Naive thymus-derived CD8-positive, alpha-beta T cell (primary cell): ENCODE measurements at regions not wholly inside any gene's neighbourhood (a gene's known extent, or its start where the extent isn't known, plus 50 kb on each side); places are given as distances from the start of the nearest gene placed in this dataset.
A peak's percentile ranks its signal among the peaks of the same experiment; 100 is the strongest.
"Not testable (repeated sequence)": the region's sequence is repeated elsewhere in the genome, so short reads cannot be mapped to it uniquely, and the experiment has no call there.

Experiments
- ATAC-seq, 2 donors: fragments of 150-1000 bp; cut with Tn5 transposase in 1 of 2; sonication (Bioruptor Pico), chemical (Tn5 transposase) in 1 of 2; 1 replicate in 1 of 2; 2 replicates in 1 of 2; pipeline ENCODE4 v1.10.0; 2021; ENCODE audit warnings: mild to moderate bottlenecking in 2 of 2, moderate library complexity in 2 of 2
- POLR2A ChIA-PET: fragments of 350-600 bp; sonication (Branson Sonifier 250); formaldehyde crosslinking; loops from one replicate; lab custom pipeline; 2021; ENCODE audit warnings: antibody characterized with exemption; lab: Charles Lee
- DNase-seq, 10 donors: peaks; one replicate each; pipeline versions ENCODE4 v3.0.0 to v3.0.0-alpha.2; 2020 to 2022
- H3K27ac Mint-ChIP-seq, 10 donors: one replicate each; pipeline ENCODE4 v1.8.0; 2020 to 2022; ENCODE audit warnings: mild to moderate bottlenecking in 10 of 10, mixed read lengths in 10 of 10, moderate library complexity in 4 of 10, inconsistent platforms in 1 of 10
- H3K27me3 Mint-ChIP-seq, 5 donors: one replicate each; pipeline ENCODE4 v1.8.0; 2021 to 2022; ENCODE audit warnings: mixed read lengths in 5 of 5
- H3K36me3 Mint-ChIP-seq, 3 donors: one replicate each; pipeline ENCODE4 v1.8.0; 2020 to 2022; ENCODE audit warnings: mixed read lengths in 3 of 3, mild to moderate bottlenecking in 2 of 3, inconsistent platforms in 1 of 3
- H3K4me1 Mint-ChIP-seq, 4 donors: one replicate each; pipeline ENCODE4 v1.8.0; 2021 to 2022; ENCODE audit warnings: mixed read lengths in 4 of 4
- H3K4me3 Mint-ChIP-seq, 10 donors: one replicate each; pipeline ENCODE4 v1.8.0; 2020 to 2022; ENCODE audit warnings: mild to moderate bottlenecking in 10 of 10, mixed read lengths in 10 of 10, moderate library complexity in 6 of 10, inconsistent platforms in 1 of 10
- H3K9me3 Mint-ChIP-seq, 9 donors: one replicate each; pipeline ENCODE4 v1.8.0; 2020 to 2022; ENCODE audit warnings: mixed read lengths in 9 of 9, mild to moderate bottlenecking in 3 of 9, inconsistent platforms in 1 of 9, moderate library complexity in 1 of 9

GRCh38 chr1:30572192-30572591 lies 151.2 kb downstream of the MATN1 start:
- no peak for ATAC-seq
- Mint-ChIP-seq H3K27me3 (peaks cover 1 to 38% (median 24%) of the 10 kb centered on the region in 5 donors), H3K4me1 (no peaks in the 10 kb centered on the region), H3K4me3 (no peak overlapping the region), H3K36me3 (peaks cover 0 to 2% (median 0%) of the 10 kb centered on the region in 3 donors), H3K9me3 (peaks cover 0 to 4% (median 0%) of the 10 kb centered on the region in 9 donors), H3K27ac (no peak overlapping the region)
- no peak for DNase-seq
- POLR2A ChIA-PET: no interaction called here

- H3K9me3 Mint-ChIP-seq: peaks cover 0 to 4% (median 0%) of the 10 kb centered on the region in 9 donors
- POLR2A ChIA-PET: no interaction called here
- H3K4me3 Mint-ChIP-seq: no peak overlapping the region
- H3K36me3 Mint-ChIP-seq: peaks cover 0 to 3% (median 0%) of the 10 kb centered on the region in 3 donors
- DNase-seq (no peak), ATAC-seq (no peak)
- peaks cover 1 to 38% (median 24%) of the 10 kb centered on the region in 5 donors for H3K27me3 Mint-ChIP-seq
- H3K4me1 Mint-ChIP-seq: no peaks in the 10 kb centered on the region
- H3K27ac Mint-ChIP-seq: no peak overlapping the region
Observed at GRCh38 chr1:30571380-30571779, 152.0 kb downstream of the MATN1 start.

- no peak overlapping the region for H3K4me3 Mint-ChIP-seq
- POLR2A ChIA-PET: no interaction called here
- no peaks in the 10 kb centered on the region for H3K4me1 Mint-ChIP-seq
- peaks cover 0 to 12% (median 3%) of the 10 kb centered on the region in 3 donors for H3K36me3 Mint-ChIP-seq
- H3K27ac Mint-ChIP-seq: no peak overlapping the region
- DNase-seq: no peak
- no peak for ATAC-seq
- H3K9me3 Mint-ChIP-seq: peaks cover 0 to 18% (median 7%) of the 10 kb centered on the region in 9 donors
- H3K27me3 Mint-ChIP-seq: peaks cover 4 to 38% (median 25%) of the 10 kb centered on the region in 5 donors
Observed at GRCh38 chr1:30569384-30569783, 154.0 kb downstream of the MATN1 start.

- POLR2A ChIA-PET: no interaction called here
- no peaks in the 10 kb centered on the region for H3K4me1 Mint-ChIP-seq
- peaks cover 2 to 8% (median 4%) of the 10 kb centered on the region in 5 donors for H3K27me3 Mint-ChIP-seq
- no peak overlapping the region for H3K4me3 Mint-ChIP-seq
- peaks cover 0 to 41% (median 11%) of the 10 kb centered on the region in 3 donors for H3K36me3 Mint-ChIP-seq
- no peak for ATAC-seq
- H3K27ac Mint-ChIP-seq: no peak overlapping the region
- no peak for DNase-seq
- H3K9me3 Mint-ChIP-seq: peaks cover 17 to 79% (median 45%) of the 10 kb centered on the region in 9 donors
Observed at GRCh38 chr1:30562559-30562958, 160.8 kb downstream of the MATN1 start.

GRCh38 chr1:30551603-30552002 lies 171.8 kb downstream of the MATN1 start:
- Mint-ChIP-seq H3K9me3 (peaks cover 0 to 7% (median 4%) of the 10 kb centered on the region in 9 donors), H3K4me3 (no peak overlapping the region), H3K4me1 (no peaks in the 10 kb centered on the region), H3K36me3 (peaks cover 0 to 6% (median 2%) of the 10 kb centered on the region in 3 donors), H3K27ac (no peak overlapping the region), H3K27me3 (peaks cover 15 to 34% (median 30%) of the 10 kb centered on the region in 5 donors)
- POLR2A ChIA-PET: no interaction called here
- no peak for ATAC-seq
- DNase-seq: peak in 1 of 10 donors; percentile 10

- POLR2A ChIA-PET: no interaction called here
- peaks cover 13 to 34% (median 25%) of the 10 kb centered on the region in 5 donors for H3K27me3 Mint-ChIP-seq
- H3K4me3 Mint-ChIP-seq: no peak overlapping the region
- peaks cover 0 to 6% (median 0%) of the 10 kb centered on the region in 9 donors for H3K9me3 Mint-ChIP-seq
- no peaks in the 10 kb centered on the region for H3K4me1 Mint-ChIP-seq
- ATAC-seq (no peak), DNase-seq (peak in 1 of 10 donors; percentile 14)
- H3K27ac Mint-ChIP-seq: no peak overlapping the region
- H3K36me3 Mint-ChIP-seq: no peaks in the 10 kb centered on the region
Observed at GRCh38 chr1:30550365-30551220, 172.8 kb downstream of the MATN1 start.

- peaks cover 8 to 29% (median 22%) of the 10 kb centered on the region in 5 donors for H3K27me3 Mint-ChIP-seq
- DNase-seq, H3K36me3 Mint-ChIP-seq, H3K4me1 Mint-ChIP-seq, H3K27ac Mint-ChIP-seq, H3K4me3 Mint-ChIP-seq, ATAC-seq, H3K9me3 Mint-ChIP-seq, POLR2A ChIA-PET: not testable (repeated sequence)
Observed at GRCh38 chr1:30549872-30550271, 173.5 kb downstream of the MATN1 start.

GRCh38 chr1:30548294-30548693 lies 175.1 kb downstream of the MATN1 start:
- no peak overlapping the region for H3K27ac Mint-ChIP-seq
- ATAC-seq: no peak

GRCh38 chr1:30547326-30547725 lies 176.1 kb downstream of the MATN1 start:
- POLR2A ChIA-PET, H3K4me3 Mint-ChIP-seq, H3K4me1 Mint-ChIP-seq, DNase-seq, H3K27ac Mint-ChIP-seq, H3K9me3 Mint-ChIP-seq, ATAC-seq, H3K36me3 Mint-ChIP-seq: not testable (repeated sequence)
- peaks cover 5 to 20% (median 13%) of the 10 kb centered on the region in 5 donors for H3K27me3 Mint-ChIP-seq

More at GRCh38 chr1:30548294-30548693, 175.1 kb downstream of the MATN1 start:
- no peak for DNase-seq
- peaks cover 0 to 6% (median 0%) of the 10 kb centered on the region in 9 donors for H3K9me3 Mint-ChIP-seq
- H3K27me3 Mint-ChIP-seq: peaks cover 4 to 25% (median 17%) of the 10 kb centered on the region in 5 donors
- POLR2A ChIA-PET: no interaction called here
- H3K36me3 Mint-ChIP-seq: no peaks in the 10 kb centered on the region
- no peak overlapping the region for H3K4me3 Mint-ChIP-seq
- H3K4me1 Mint-ChIP-seq: no peaks in the 10 kb centered on the region

GRCh38 chr1:30545365-30545764 lies 178.0 kb downstream of the MATN1 start:
- Mint-ChIP-seq H3K4me1 (no peaks in the 10 kb centered on the region), H3K9me3 (peaks cover 0 to 6% (median 0%) of the 10 kb centered on the region in 9 donors), H3K27me3 (peaks cover 5 to 29% (median 9%) of the 10 kb centered on the region in 5 donors), H3K36me3 (no peaks in the 10 kb centered on the region), H3K27ac (no peak overlapping the region), H3K4me3 (no peak overlapping the region)
- POLR2A ChIA-PET: no interaction called here
- no peak for ATAC-seq
- DNase-seq: no peak

- H3K36me3 Mint-ChIP-seq: no peaks in the 10 kb centered on the region
- H3K4me1 Mint-ChIP-seq: no peaks in the 10 kb centered on the region
- ATAC-seq (no peak), DNase-seq (no peak)
- peaks cover 0 to 17% (median 6%) of the 10 kb centered on the region in 5 donors for H3K27me3 Mint-ChIP-seq
- POLR2A ChIA-PET: no interaction called here
- H3K9me3 Mint-ChIP-seq: no peaks in the 10 kb centered on the region
- H3K4me3 Mint-ChIP-seq: no peak overlapping the region
- no peak overlapping the region for H3K27ac Mint-ChIP-seq
Observed at GRCh38 chr1:30541721-30542485, 181.5 kb downstream of the MATN1 start.

GRCh38 chr1:30540611-30541192 lies 182.7 kb downstream of the MATN1 start:
- Mint-ChIP-seq H3K27me3 (peaks cover 0 to 13% (median 6%) of the 10 kb centered on the region in 5 donors), H3K9me3 (no peaks in the 10 kb centered on the region), H3K27ac (no peak overlapping the region), H3K4me1 (no peaks in the 10 kb centered on the region), H3K4me3 (no peak overlapping the region), H3K36me3 (no peaks in the 10 kb centered on the region)
- ATAC-seq (no peak), DNase-seq (no peak)
- POLR2A ChIA-PET: no interaction called here
